ENCODE measurements at regions not wholly inside any gene's neighbourhood (a gene's known extent, or its start where the extent isn't known, plus 50 kb on each side); places are given as distances from the start of the nearest gene placed in this dataset.

DNA sequence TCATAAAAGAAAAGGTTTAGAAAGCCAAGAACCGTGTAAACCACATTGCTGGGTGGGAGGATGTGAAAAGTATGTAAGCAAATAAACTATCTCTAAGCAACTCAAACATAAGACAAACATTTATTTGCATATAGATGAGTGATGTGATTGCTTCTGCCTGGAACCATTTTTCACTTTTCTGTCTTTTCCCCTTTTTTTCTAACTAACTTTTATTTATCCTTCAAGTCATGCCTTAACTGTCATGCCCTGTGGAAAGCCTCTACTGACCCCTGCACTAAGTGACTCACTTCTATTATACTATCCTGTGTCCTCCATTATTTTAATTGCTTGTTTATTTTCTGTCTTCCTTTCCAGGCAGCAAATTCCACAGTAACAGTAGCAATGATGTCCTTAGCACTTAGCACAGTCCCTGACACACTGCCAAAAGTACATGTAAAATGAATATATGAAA is 87.5 kb upstream of the CTAGE1 start:
- TF ChIP-seq, protein P1, sequence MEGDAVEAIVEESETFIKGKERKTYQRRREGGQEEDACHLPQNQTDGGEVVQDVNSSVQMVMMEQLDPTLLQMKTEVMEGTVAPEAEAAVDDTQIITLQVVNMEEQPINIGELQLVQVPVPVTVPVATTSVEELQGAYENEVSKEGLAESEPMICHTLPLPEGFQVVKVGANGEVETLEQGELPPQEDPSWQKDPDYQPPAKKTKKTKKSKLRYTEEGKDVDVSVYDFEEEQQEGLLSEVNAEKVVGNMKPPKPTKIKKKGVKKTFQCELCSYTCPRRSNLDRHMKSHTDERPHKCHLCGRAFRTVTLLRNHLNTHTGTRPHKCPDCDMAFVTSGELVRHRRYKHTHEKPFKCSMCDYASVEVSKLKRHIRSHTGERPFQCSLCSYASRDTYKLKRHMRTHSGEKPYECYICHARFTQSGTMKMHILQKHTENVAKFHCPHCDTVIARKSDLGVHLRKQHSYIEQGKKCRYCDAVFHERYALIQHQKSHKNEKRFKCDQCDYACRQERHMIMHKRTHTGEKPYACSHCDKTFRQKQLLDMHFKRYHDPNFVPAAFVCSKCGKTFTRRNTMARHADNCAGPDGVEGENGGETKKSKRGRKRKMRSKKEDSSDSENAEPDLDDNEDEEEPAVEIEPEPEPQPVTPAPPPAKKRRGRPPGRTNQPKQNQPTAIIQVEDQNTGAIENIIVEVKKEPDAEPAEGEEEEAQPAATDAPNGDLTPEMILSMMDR (IDR thresholded peaks at IDR 0.05; ENCODE audit: low read depth, low read length): no peak
- no peaks in the 10 kb centered on the region for H3K9me3 ChIP-seq
- DNase-seq: no peak
- H3K4me1 ChIP-seq: no peaks in the 10 kb centered on the region; the same call in 1 of the 2 replicates
- no peak overlapping the region for H3K4me3 ChIP-seq (ENCODE audit: low read depth, low read length)
- H3K36me3 ChIP-seq: no peaks in the 10 kb centered on the region
- H3K27me3 ChIP-seq: no peaks in the 10 kb centered on the region

DNA sequence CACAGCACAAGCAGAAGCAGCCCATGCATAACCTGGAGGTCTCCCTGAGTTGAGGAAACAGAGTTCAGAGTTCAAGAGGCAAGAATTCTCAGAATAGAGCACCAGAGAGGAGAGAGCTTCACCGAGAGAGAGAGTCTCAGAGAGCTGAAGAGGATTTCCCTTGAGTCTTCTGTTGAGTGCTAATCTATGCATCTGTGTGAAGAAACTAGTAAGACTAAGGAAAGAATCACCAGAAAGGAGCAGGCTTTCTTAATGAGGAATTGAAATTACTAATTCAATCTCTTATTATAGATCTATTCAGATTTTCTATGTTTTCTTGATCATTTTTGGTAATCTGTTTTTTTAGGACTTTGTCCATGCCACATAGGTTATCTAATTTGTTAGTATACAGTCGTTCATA is 89.3 kb upstream of the CTAGE1 start:
- no peaks in the 10 kb centered on the region; the same call in 1 of the 2 replicates for H3K4me1 ChIP-seq
- TF ChIP-seq, protein P1 (IDR thresholded peaks at IDR 0.05; ENCODE audit: low read depth, low read length): no peak
- H3K4me3 ChIP-seq (ENCODE audit: low read depth, low read length): no peak overlapping the region
- H3K27me3 ChIP-seq: no peaks in the 10 kb centered on the region
- DNase-seq: no peak
- no peaks in the 10 kb centered on the region for H3K36me3 ChIP-seq
- H3K9me3 ChIP-seq: no peaks in the 10 kb centered on the region

DNA sequence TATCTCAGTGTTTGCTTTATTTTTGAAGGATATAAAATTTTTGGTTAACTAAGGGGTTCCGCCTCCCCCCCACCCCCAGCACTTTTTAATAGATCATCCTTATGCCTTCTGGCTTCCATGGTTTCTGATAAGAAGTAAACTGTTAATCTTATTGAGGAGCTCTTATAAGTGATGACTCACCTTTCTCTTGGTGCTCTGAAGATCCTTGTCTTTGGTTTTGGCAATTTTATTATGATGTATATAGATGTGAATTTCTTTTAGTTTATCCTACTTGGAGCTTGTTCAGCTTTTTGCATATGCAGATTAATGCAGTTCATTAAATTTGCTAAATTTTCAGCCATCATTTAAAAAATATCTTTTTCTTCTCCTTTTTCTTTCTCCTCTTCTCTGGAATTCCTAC is 91.7 kb upstream of the CTAGE1 start:
- no peaks in the 10 kb centered on the region; the same call in 1 of the 2 replicates for H3K4me1 ChIP-seq
- TF ChIP-seq, protein P1 (IDR thresholded peaks at IDR 0.05; ENCODE audit: low read depth, low read length): no peak
- no peak for DNase-seq
- H3K4me3 ChIP-seq (ENCODE audit: low read depth, low read length): no peak overlapping the region
- H3K36me3 ChIP-seq: no peaks in the 10 kb centered on the region
- no peaks in the 10 kb centered on the region for H3K27me3 ChIP-seq
- no peaks in the 10 kb centered on the region for H3K9me3 ChIP-seq

DNA sequence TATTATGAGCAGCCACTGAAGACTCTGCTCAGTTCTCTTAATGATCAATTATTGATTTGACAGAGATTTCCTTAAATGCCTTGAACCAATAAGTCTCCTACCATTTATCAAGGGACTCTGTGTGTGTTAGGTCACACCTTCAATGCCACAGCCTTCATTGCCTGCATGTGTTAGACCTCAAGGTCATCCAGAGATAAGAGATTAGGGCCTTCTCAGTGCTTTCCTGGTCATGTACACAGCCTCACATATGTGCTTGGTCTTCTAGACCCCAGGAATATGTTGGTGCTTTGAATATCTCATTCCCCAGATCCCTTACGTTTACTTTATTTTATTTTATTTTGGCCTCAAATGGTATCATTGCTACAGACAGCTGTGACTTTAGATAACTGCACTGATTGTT is 93.0 kb upstream of the CTAGE1 start:
- Histone ChIP-seq H3K36me3 (no peaks in the 10 kb centered on the region), H3K9me3 (no peaks in the 10 kb centered on the region)
- TF ChIP-seq, protein P1 (IDR thresholded peaks at IDR 0.05; ENCODE audit: low read depth, low read length): no peak

DNA sequence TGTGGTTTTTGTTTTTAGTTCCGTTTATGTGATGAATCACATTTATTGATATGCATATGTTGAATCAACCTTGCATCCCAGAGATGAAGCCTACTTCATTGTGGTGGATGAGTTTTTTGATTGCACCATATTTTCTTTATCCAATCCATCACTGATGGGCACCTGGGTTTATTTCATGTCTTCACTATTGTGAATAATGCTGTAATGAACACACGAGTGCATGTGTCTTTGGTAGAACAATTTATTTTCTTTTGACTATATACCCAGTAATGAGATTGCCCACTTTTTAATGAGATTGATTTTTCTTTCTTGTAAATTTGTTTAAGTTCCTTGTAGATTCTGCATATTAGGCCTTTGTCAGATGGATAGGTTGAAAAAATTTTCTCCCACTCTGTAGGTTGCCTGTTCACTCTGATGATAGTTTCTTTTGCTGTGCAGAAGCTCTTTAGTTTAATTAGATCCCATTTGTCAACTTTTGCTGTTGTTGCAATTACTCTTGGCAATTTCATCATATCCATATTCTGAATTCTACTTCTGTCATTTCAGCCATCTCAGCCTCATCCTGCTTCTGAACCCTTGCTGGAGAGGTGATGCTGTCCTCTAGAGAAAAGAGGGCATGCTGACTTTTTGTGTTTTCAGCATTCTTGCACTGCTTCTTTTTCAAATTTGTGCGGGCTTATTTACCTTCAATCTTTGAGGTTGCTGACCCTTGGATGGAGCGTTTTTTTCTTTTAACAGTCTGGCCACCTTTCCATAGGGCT is 96.2 kb upstream of the CTAGE1 start:
- Histone ChIP-seq H3K36me3 (no peaks in the 10 kb centered on the region), H3K9me3 (no peaks in the 10 kb centered on the region), H3K4me3 (ENCODE audit: low read depth, low read length) (no peak overlapping the region), H3K4me1 (no peaks in the 10 kb centered on the region; the same call in 1 of the 2 replicates), H3K27me3 (no peaks in the 10 kb centered on the region)
- TF ChIP-seq, protein P1 (IDR thresholded peaks at IDR 0.05; ENCODE audit: low read depth, low read length): no peak
- DNase-seq: no peak

More for the DNA sequence above, 93.0 kb upstream of the CTAGE1 start:
- DNase-seq: no peak
- H3K4me1 ChIP-seq: no peaks in the 10 kb centered on the region; the same call in 1 of the 2 replicates
- no peaks in the 10 kb centered on the region for H3K27me3 ChIP-seq
- no peak overlapping the region for H3K4me3 ChIP-seq (ENCODE audit: low read depth, low read length)

DNA sequence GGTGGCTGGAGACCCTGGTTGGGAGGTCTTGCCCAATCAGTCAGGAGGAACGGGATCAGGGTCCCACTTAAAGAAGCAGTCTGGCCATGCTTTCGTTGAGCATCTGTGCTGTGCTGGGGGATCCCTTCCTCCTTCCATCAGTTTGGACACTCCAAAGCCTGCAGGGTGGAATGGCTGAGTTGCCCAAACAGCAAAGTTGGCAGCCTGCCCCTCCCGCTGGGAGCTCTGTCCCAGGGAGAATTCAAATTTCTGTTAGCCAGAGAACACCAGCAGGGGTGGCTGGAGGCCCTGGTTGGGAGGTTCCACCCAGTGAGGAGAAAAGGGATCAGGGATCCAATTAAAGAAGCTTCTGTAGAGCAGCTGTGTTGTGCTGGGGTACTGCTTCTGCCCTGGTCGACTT is 96.9 kb upstream of the CTAGE1 start:
- Histone ChIP-seq H3K4me1 (no peaks in the 10 kb centered on the region; the same call in 1 of the 2 replicates), H3K36me3 (no peaks in the 10 kb centered on the region), H3K4me3 (ENCODE audit: low read depth, low read length) (no peak overlapping the region), H3K9me3 (no peaks in the 10 kb centered on the region), H3K27me3 (no peaks in the 10 kb centered on the region)
- TF ChIP-seq, protein P1 (IDR thresholded peaks at IDR 0.05; ENCODE audit: low read depth, low read length): no peak
- DNase-seq: no peak

Measured in BE2C (cell line).